ENCODE measurements at regions not wholly inside any gene's neighbourhood (a gene's known extent, or its start where the extent isn't known, plus 50 kb on each side); places are given as distances from the start of the nearest gene placed in this dataset.

GRCh38 chr6:85372188-85372914 lies 77.5 kb upstream of the NT5E start:
- no peaks in the 10 kb centered on the region for H3K9me3 ChIP-seq
- H3K4me1 ChIP-seq = no peaks in the 10 kb centered on the region
- no peak overlapping the region for H3K27ac ChIP-seq
- H3K27me3 ChIP-seq = no peaks in the 10 kb centered on the region
- TF ChIP-seq CTCF (IDR thresholded peaks at IDR 0.05) (no peak), POLR2AphosphoS5 (IDR thresholded peaks at IDR 0.05) (no peak), POLR2A (IDR thresholded peaks at IDR 0.05) (no peak), EP300 (IDR thresholded peaks at IDR 0.05) (no peak)
- no peak for DNase-seq
- H3K36me3 ChIP-seq = no peaks in the 10 kb centered on the region
- H3K4me3 ChIP-seq = no peak overlapping the region
- intact Hi-C loops (cut with DNase I) = no loop called here
- 81 to 83% methylated on average over 9 of the region's 9 CpGs for WGBS, 2 donors

GRCh38 chr6:85368631-85369030 lies 81.3 kb upstream of the NT5E start:
- Histone ChIP-seq H3K27ac (no peak overlapping the region), H3K4me1 (no peaks in the 10 kb centered on the region), H3K27me3 (no peaks in the 10 kb centered on the region), H3K4me3 (no peak overlapping the region), H3K9me3 (no peaks in the 10 kb centered on the region), H3K36me3 (no peaks in the 10 kb centered on the region)
- WGBS, 2 donors = 51 to 68% methylated on average over 5 of the region's 5 CpGs
- TF ChIP-seq POLR2A (IDR thresholded peaks at IDR 0.05) (no peak), EP300 (IDR thresholded peaks at IDR 0.05) (no peak), CTCF (IDR thresholded peaks at IDR 0.05) (no peak), POLR2AphosphoS5 (IDR thresholded peaks at IDR 0.05) (no peak)
- no peak for DNase-seq
- intact Hi-C loops (cut with DNase I) = no loop called here

GRCh38 chr6:85364344-85364743 lies 85.5 kb upstream of the NT5E start:
- WGBS, 2 donors = 86 to 87% methylated on average over 2 of the region's 2 CpGs
- Histone ChIP-seq H3K36me3 (no peaks in the 10 kb centered on the region), H3K4me1 (peaks cover 0 to 6% (median 0%) of the 10 kb centered on the region in 4 donors), H3K27ac (no peak overlapping the region), H3K27me3 (no peaks in the 10 kb centered on the region), H3K9me3 (no peaks in the 10 kb centered on the region), H3K4me3 (no peak overlapping the region)
- no peak for TF ChIP-seq POLR2AphosphoS5 (IDR thresholded peaks at IDR 0.05)
- TF ChIP-seq EP300 (IDR thresholded peaks at IDR 0.05) = no peak
- TF ChIP-seq POLR2A (IDR thresholded peaks at IDR 0.05) = no peak
- TF ChIP-seq CTCF (IDR thresholded peaks at IDR 0.05) = no peak
- DNase-seq = no peak
- intact Hi-C loops (cut with DNase I) = no loop called here

- Histone ChIP-seq H3K4me1 (peaks cover 0 to 6% (median 0%) of the 10 kb centered on the region in 4 donors), H3K27ac (no peak overlapping the region), H3K27me3 (no peaks in the 10 kb centered on the region), H3K4me3 (no peak overlapping the region), H3K36me3 (no peaks in the 10 kb centered on the region), H3K9me3 (no peaks in the 10 kb centered on the region)
- 94 to 98% methylated on average over 2 of the region's 2 CpGs for WGBS, 2 donors
- no peak for DNase-seq
- TF ChIP-seq POLR2A (IDR thresholded peaks at IDR 0.05) (no peak), POLR2AphosphoS5 (IDR thresholded peaks at IDR 0.05) (no peak), EP300 (IDR thresholded peaks at IDR 0.05) (no peak), CTCF (IDR thresholded peaks at IDR 0.05) (no peak)
- intact Hi-C loops (cut with DNase I) = no loop called here
Observed at GRCh38 chr6:85363870-85364269, 86.0 kb upstream of the NT5E start.

All from sigmoid colon (tissue), 6 donors.